ENCODE measurements at regions not wholly inside any gene's neighbourhood (a gene's known extent, or its start where the extent isn't known, plus 50 kb on each side); places are given as distances from the start of the nearest gene placed in this dataset.
"Not testable (repeated sequence)": the region's sequence is repeated elsewhere in the genome, so short reads cannot be mapped to it uniquely, and the experiment has no call there.

- FAIRE-seq (no peak), DNase-seq (ENCODE audit: low read depth) (no peak)
- no peak for TF ChIP-seq CTCF (IDR thresholded peaks at IDR 0.05; ENCODE audit: insufficient read depth, low read length, severe bottlenecking)
- Histone ChIP-seq H3K27me3 (ENCODE audit: control insufficient read depth, insufficient read depth, low read length) (no peaks in the 10 kb centered on the region), H3K36me3 (ENCODE audit: control insufficient read depth, insufficient read depth, low read length) (no peaks in the 10 kb centered on the region), H3K4me3 (ENCODE audit: low read depth, low read length) (no peak overlapping the region)
These were observed 462.9 kb upstream of the NRSN1 start for GRCh38 chr6:23663096-23663495.

GRCh38 chr6:23663652-23664051 lies 462.4 kb upstream of the NRSN1 start:
- DNase-seq (ENCODE audit: low read depth) = no peak
- no peak for FAIRE-seq
- no peak for TF ChIP-seq CTCF (IDR thresholded peaks at IDR 0.05; ENCODE audit: insufficient read depth, low read length, severe bottlenecking)
- no peak overlapping the region for H3K4me3 ChIP-seq (ENCODE audit: low read depth, low read length)
- no peaks in the 10 kb centered on the region for H3K36me3 ChIP-seq (ENCODE audit: control insufficient read depth, insufficient read depth, low read length)
- no peaks in the 10 kb centered on the region for H3K27me3 ChIP-seq (ENCODE audit: control insufficient read depth, insufficient read depth, low read length)

- H3K27me3 ChIP-seq (ENCODE audit: control insufficient read depth, insufficient read depth, low read length); H3K4me3 ChIP-seq (ENCODE audit: low read depth, low read length); FAIRE-seq; H3K36me3 ChIP-seq (ENCODE audit: control insufficient read depth, insufficient read depth, low read length); DNase-seq (ENCODE audit: low read depth): not testable (repeated sequence)
These were observed 460.1 kb upstream of the NRSN1 start for GRCh38 chr6:23665911-23666310.

- Histone ChIP-seq H3K27me3 (ENCODE audit: control insufficient read depth, insufficient read depth, low read length) (no peaks in the 10 kb centered on the region), H3K4me3 (ENCODE audit: low read depth, low read length) (no peak overlapping the region), H3K36me3 (ENCODE audit: control insufficient read depth, insufficient read depth, low read length) (no peaks in the 10 kb centered on the region)
- no peak for TF ChIP-seq CTCF (IDR thresholded peaks at IDR 0.05; ENCODE audit: insufficient read depth, low read length, severe bottlenecking)
- no peak for DNase-seq (ENCODE audit: low read depth)
- peak; percentile 36 for FAIRE-seq
These were observed 453.3 kb upstream of the NRSN1 start for GRCh38 chr6:23672737-23673136.

GRCh38 chr6:23678626-23679025 lies 447.4 kb upstream of the NRSN1 start:
- DNase-seq (ENCODE audit: low read depth) = no peak
- Histone ChIP-seq H3K4me3 (ENCODE audit: low read depth, low read length) (no peak overlapping the region), H3K36me3 (ENCODE audit: control insufficient read depth, insufficient read depth, low read length) (no peaks in the 10 kb centered on the region), H3K27me3 (ENCODE audit: control insufficient read depth, insufficient read depth, low read length) (no peaks in the 10 kb centered on the region)
- FAIRE-seq = no peak
- TF ChIP-seq CTCF (IDR thresholded peaks at IDR 0.05; ENCODE audit: insufficient read depth, low read length, severe bottlenecking) = no peak

- H3K27me3 ChIP-seq (ENCODE audit: control insufficient read depth, insufficient read depth, low read length) = no peaks in the 10 kb centered on the region
- no peak for TF ChIP-seq CTCF (IDR thresholded peaks at IDR 0.05; ENCODE audit: insufficient read depth, low read length, severe bottlenecking)
- H3K4me3 ChIP-seq (ENCODE audit: low read depth, low read length) = no peak overlapping the region
- no peak for FAIRE-seq
- no peaks in the 10 kb centered on the region for H3K36me3 ChIP-seq (ENCODE audit: control insufficient read depth, insufficient read depth, low read length)
- no peak for DNase-seq (ENCODE audit: low read depth)
These were observed 444.3 kb upstream of the NRSN1 start for GRCh38 chr6:23681743-23682142.

All from bronchial epithelial cell (primary cell).